Uterus (tissue), 3 donors: ENCODE measurements at regions not wholly inside any gene's neighbourhood (a gene's known extent, or its start where the extent isn't known, plus 50 kb on each side); places are given as distances from the start of the nearest gene placed in this dataset.

ENCODE experiments used
- DNase-seq, 2 donors: peaks; one replicate each; pipeline ENCODE4 v3.0.0-alpha.2; 2019 to 2020
- H3K27ac ChIP-seq, 2 donors: fragments of 200-600 bp; sonication (generic); 1 replicate in 1 of 2; 2 replicates in 1 of 2; pipeline ENCODE4 v1.5.1; 2016 to 2018
- H3K27me3 ChIP-seq, 2 donors: fragments of 200-600 bp; sonication (generic); one replicate each; pipeline ENCODE4 v1.5.1; 2018 to 2019; ENCODE audit warnings: control low read depth in 1 of 2
- H3K36me3 ChIP-seq, 2 donors: fragments of 200-600 bp; sonication (generic); one replicate each; pipeline ENCODE4 v1.5.1; 2019; ENCODE audit warnings: control low read depth in 1 of 2
- H3K4me1 ChIP-seq, 2 donors: fragments of 200-600 bp; sonication (generic); one replicate each; pipeline ENCODE4 v1.5.1; 2018 to 2019; ENCODE audit warnings: control low read depth in 1 of 2
- H3K4me3 ChIP-seq, 2 donors: fragments of 200-600 bp; sonication (generic); 1 replicate in 1 of 2; 2 replicates in 1 of 2; pipeline ENCODE4 v1.5.1; 2018 to 2019; ENCODE audit warnings: mild to moderate bottlenecking in 1 of 2
- H3K9me3 ChIP-seq, 2 donors: fragments of 200-600 bp; sonication (generic); one replicate each; pipeline ENCODE4 v1.5.1; 2019; ENCODE audit warnings: control low read depth in 1 of 2
- CTCF ChIP-seq, 4 experiments: fragments of 200-600 bp in 2 of 4; fragments of 450-650 bp in 2 of 4; sonication (generic) in 2 of 4; IDR thresholded peaks; one replicate each; pipeline ENCODE4 v1.5.1; 2016 to 2019; ENCODE audit warnings: antibody characterized with exemption in 4 of 4, mild to moderate bottlenecking in 2 of 4, moderate library complexity in 1 of 4
- POLR2A ChIP-seq, 2 donors: fragments of 450-650 bp; IDR thresholded peaks; one replicate each; pipeline ENCODE4 v1.6.1; 2016; ENCODE audit warnings: antibody characterized with exemption in 2 of 2, mild to moderate bottlenecking in 1 of 2, moderate library complexity in 1 of 2
- intact Hi-C: fragments of 100-400 bp; cut with DNase I; formaldehyde crosslinking; loops from one replicate; pipeline ENCODE4 v1.15.1; 2023; ENCODE audit warnings: low total_unique reads
- donor health status: DM: yes; HTN: yes; CAD: no.

GRCh38 chr11:106403751-106404150 lies 326.3 kb downstream of the AASDHPPT start:
- TF ChIP-seq POLR2A (IDR thresholded peaks at IDR 0.05) (no peak), CTCF (IDR thresholded peaks at IDR 0.05) (no peak)
- Histone ChIP-seq H3K36me3 (no peaks in the 10 kb centered on the region), H3K9me3 (no peaks in the 10 kb centered on the region), H3K4me1 (no peaks in the 10 kb centered on the region), H3K27ac (no peak overlapping the region), H3K27me3 (no peaks in the 10 kb centered on the region), H3K4me3 (no peak overlapping the region)
- intact Hi-C loops, result no loop called here
- no peak for DNase-seq

- no peak for TF ChIP-seq CTCF (IDR thresholded peaks at IDR 0.05)
- no peak for TF ChIP-seq POLR2A (IDR thresholded peaks at IDR 0.05)
- H3K27me3 ChIP-seq, result no peaks in the 10 kb centered on the region
- intact Hi-C loops, result no loop called here
Observed at GRCh38 chr11:106409222-106409621, 331.8 kb downstream of the AASDHPPT start.

GRCh38 chr11:106409671-106410070 lies 332.2 kb downstream of the AASDHPPT start:
- no peak for TF ChIP-seq POLR2A (IDR thresholded peaks at IDR 0.05)
- H3K36me3 ChIP-seq, result no peaks in the 10 kb centered on the region
- no peak for DNase-seq
- H3K4me1 ChIP-seq, result no peaks in the 10 kb centered on the region
- no peak overlapping the region for H3K27ac ChIP-seq
- H3K9me3 ChIP-seq, result no peaks in the 10 kb centered on the region
- intact Hi-C loops, result no loop called here
- H3K27me3 ChIP-seq, result no peaks in the 10 kb centered on the region
- no peak overlapping the region for H3K4me3 ChIP-seq

More at GRCh38 chr11:106409222-106409621, 331.8 kb downstream of the AASDHPPT start:
- H3K4me1 ChIP-seq, result no peaks in the 10 kb centered on the region
- H3K9me3 ChIP-seq, result no peaks in the 10 kb centered on the region
- DNase-seq, result no peak
- H3K27ac ChIP-seq, result no peak overlapping the region
- H3K36me3 ChIP-seq, result no peaks in the 10 kb centered on the region
- no peak overlapping the region for H3K4me3 ChIP-seq

GRCh38 chr11:106410902-106411301 lies 333.4 kb downstream of the AASDHPPT start:
- no peaks in the 10 kb centered on the region for H3K36me3 ChIP-seq
- H3K27ac ChIP-seq, result no peak overlapping the region
- DNase-seq, result no peak
- no peak for TF ChIP-seq CTCF (IDR thresholded peaks at IDR 0.05)
- no peak for TF ChIP-seq POLR2A (IDR thresholded peaks at IDR 0.05)
- no peaks in the 10 kb centered on the region for H3K9me3 ChIP-seq
- no peaks in the 10 kb centered on the region for H3K4me1 ChIP-seq
- intact Hi-C loops, result no loop called here
- H3K27me3 ChIP-seq, result no peaks in the 10 kb centered on the region
- no peak overlapping the region for H3K4me3 ChIP-seq

GRCh38 chr11:106413222-106413621 lies 335.8 kb downstream of the AASDHPPT start:
- no peaks in the 10 kb centered on the region for H3K9me3 ChIP-seq
- H3K4me3 ChIP-seq, result no peak overlapping the region
- no peak for DNase-seq
- TF ChIP-seq POLR2A (IDR thresholded peaks at IDR 0.05) (no peak), CTCF (IDR thresholded peaks at IDR 0.05) (no peak)
- H3K4me1 ChIP-seq, result no peaks in the 10 kb centered on the region
- H3K36me3 ChIP-seq, result no peaks in the 10 kb centered on the region
- no peaks in the 10 kb centered on the region for H3K27me3 ChIP-seq
- H3K27ac ChIP-seq, result no peak overlapping the region
- intact Hi-C loops, result no loop called here

- H3K36me3 ChIP-seq, result no peaks in the 10 kb centered on the region
- H3K9me3 ChIP-seq, result no peaks in the 10 kb centered on the region
- intact Hi-C loops, result no loop called here
- no peak for DNase-seq
- H3K4me3 ChIP-seq, result no peak overlapping the region
- TF ChIP-seq CTCF (IDR thresholded peaks at IDR 0.05) (no peak), POLR2A (IDR thresholded peaks at IDR 0.05) (no peak)
- no peak overlapping the region for H3K27ac ChIP-seq
- H3K27me3 ChIP-seq, result no peaks in the 10 kb centered on the region
- H3K4me1 ChIP-seq, result no peaks in the 10 kb centered on the region
Observed at GRCh38 chr11:106415510-106415909, 338.0 kb downstream of the AASDHPPT start.
